GM18861 (cell line): ENCODE measurements at regions not wholly inside any gene's neighbourhood (a gene's known extent, or its start where the extent isn't known, plus 50 kb on each side); places are given as distances from the start of the nearest gene placed in this dataset.
A peak's percentile ranks its signal among the peaks of the same experiment; 100 is the strongest.
"Not testable (repeated sequence)": the region's sequence is repeated elsewhere in the genome, so short reads cannot be mapped to it uniquely, and the experiment has no call there.

Experiments
- ATAC-seq: cut with Tn5 transposase; IDR thresholded peaks from one replicate; pipeline ENCODE4 v1.9.1; 2021; ENCODE audit not compliant: unreplicated experiment

DNA sequence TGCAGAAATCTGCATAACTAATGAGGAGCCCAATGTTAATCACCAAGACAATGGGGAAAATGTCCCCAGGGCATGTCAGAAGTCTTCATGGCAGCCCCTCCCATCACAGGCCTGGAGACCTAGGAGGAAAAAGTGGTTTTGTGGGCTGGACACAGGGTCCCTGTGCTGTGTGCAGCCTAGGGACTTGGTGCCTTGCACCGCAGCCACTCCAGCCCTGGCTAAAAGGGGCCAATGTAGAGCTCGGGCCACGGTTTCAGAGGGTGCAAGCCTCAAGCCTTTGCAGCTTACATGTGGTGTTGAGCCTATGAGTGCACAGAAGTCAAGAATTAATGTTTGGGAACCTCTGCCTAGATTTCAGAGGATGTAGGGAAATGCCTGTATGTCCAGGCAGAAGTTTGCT, 474.3 kb upstream of the ADGRB3 start:
- not testable (repeated sequence) for ATAC-seq

DNA sequence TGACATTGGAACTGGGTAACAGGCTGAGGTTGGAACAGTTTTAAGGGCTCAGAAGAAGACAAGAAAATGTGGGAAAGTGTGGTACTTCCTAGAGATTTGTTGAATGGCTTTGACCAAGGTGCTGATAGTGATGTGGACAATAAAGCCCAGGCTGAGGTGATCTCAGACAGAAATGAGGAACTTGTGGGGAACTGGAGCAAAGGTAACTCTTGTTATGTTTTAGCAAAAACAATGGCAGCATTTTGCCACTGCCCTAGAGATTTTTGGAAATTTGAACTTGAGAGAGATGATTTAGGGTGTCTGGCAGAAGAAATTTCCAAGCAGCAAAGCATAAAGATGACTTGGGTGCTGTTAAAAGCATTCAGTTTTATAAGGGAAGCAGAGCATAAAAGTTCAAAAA, 474.7 kb upstream of the ADGRB3 start:
- no peak for ATAC-seq

DNA sequence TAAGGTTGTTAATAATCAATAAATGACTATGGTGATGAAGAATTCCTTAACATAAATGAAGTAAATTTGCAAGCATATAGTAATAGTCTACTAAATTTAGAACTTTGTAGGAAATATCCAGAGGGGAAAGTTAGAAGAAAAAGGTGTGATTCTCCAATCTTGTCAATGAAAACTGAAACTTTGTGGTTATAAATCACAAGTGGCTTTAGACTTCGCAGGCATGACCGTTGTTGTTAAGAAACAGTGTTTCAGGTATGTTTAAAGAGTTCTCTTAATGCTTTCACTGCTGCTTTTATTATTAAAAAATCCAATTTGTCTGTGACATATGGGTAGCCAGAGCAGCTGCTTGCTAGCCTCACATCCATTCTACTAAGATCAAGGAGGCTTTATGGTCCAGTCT, 475.6 kb upstream of the ADGRB3 start:
- ATAC-seq = no peak

DNA sequence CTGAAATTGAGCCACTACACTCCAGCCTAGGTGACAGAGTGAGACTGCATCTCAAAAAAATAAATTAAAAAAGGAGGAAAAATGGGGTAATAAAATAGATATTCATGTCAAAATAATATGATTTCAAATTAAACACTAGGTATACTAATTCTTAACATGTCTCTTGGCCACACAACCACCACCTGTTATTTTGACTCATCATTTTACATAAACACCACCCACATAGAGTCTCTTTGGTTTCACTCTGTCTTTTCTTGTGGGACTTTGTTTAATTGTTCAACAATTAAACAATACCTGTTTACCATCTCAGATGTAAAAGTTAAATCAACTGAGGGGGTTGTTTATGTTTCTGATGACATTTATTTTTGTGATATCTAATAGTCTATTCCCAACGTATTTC, 476.8 kb upstream of the ADGRB3 start:
- peak; percentile 51 for ATAC-seq

DNA sequence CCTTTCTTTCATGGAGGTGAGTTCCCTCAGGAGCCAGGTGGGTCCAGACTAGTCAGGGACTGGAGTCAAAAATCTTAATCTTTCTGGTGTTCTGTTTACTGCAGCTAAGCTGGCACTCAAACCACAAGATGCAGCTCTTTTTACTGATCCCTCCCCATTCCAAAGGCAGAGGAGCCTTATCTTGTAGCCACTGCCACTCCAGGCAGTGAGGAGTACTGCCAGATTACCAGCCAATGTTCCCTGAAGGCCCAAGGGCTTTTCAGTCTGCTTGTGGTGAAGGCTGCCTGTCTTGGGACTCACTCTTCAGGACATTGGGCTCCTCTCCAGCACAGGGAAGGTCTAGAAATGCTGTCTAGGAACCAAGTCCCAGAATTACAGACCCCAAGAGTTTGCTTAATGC, 490.4 kb upstream of the ADGRB3 start:
- no peak for ATAC-seq

DNA sequence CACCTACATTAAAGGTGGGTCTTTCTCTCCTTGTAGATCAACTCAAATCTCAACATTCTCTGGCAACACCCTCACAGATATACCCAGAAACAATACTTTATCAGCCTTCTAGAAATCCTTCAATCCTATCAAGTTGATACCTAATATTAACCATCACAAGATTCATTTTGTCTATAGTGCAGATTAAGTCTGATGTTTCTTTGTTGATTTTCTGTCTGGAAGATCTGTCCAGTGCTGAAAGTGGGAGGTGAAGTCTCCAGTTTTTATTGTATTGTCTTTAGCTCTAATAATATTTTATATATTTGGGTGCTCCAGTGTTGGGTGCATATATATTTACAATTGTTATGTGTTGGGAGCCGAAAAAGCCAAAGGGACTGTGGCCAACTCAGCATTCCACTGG, 493.9 kb upstream of the ADGRB3 start:
- no peak for ATAC-seq

DNA sequence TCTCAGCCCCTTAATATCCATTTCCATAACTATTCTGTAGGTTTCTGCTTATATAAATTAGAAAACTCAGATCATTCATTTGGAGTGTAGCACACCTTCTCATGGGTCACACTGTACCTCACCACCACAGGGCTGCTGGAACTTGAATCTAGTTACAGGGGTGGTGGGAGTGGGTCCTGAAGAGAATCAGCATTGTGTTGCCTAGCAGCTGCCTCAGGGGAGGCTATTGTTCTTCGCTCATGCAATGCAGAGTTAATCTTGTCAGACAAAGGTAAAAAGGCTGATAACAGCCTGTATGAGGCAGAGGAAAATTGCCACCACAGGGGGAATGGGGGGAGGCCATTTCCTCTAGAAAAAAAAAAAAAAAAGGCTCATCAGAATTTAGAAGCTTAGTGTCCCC, 496.0 kb upstream of the ADGRB3 start:
- ATAC-seq = no peak

DNA sequence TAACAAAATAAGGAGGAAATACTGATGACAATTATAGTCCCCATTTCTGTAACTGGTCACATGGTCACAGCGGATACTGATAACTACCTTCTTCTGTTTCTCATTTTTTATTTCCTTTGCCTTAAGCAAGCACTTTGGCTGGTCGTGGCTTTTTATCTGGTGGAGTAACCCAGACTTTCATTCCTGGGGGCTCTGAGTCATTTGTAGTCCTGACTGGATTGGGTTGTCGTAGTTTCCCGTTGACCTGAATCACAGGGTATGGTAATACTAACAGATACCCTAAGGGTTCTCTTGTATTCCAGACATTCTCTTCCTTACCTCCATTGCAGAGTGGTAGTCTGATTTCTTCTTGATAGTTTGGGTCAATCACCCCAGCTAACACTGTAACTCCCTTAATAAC, 500.3 kb upstream of the ADGRB3 start:
- no peak for ATAC-seq

DNA sequence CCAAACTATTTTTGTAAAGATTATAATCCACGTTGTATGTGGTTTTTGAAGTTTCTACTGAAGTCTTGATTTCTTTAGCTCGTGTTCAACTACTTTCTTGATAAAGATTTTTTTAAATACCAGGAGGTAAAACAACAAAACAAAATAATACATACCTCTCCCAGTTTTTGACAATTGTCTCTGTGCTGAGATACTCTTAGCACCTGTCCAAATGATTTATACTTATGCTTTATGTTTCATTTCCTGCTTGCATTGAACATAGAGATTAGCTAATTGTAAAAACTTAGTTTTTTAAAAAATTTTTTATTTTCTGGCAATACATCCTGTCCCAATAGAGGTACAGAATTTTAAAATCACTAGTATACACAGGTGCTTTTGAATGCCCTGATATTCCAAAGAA, 506.9 kb upstream of the ADGRB3 start:
- ATAC-seq = no peak

DNA sequence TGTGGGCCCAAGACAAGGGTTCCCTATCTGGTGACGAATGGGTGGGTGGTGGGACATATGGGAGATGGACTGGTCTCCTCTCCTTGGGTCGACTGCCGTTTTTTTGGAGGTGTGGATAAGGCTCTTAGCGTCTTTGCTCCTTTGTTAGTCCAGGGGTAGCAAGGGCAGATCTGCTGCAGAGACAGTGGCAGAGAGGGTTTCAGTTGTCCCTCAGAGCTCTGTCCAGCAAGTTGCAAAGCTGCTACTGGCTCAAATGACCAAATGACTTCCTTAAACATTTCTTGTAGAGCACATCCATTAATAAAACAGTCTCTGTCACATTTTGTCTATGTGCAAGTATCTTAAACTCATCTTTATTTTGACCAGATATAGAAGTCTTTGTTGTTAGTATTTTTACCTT, 508.0 kb upstream of the ADGRB3 start:
- ATAC-seq = no peak

DNA sequence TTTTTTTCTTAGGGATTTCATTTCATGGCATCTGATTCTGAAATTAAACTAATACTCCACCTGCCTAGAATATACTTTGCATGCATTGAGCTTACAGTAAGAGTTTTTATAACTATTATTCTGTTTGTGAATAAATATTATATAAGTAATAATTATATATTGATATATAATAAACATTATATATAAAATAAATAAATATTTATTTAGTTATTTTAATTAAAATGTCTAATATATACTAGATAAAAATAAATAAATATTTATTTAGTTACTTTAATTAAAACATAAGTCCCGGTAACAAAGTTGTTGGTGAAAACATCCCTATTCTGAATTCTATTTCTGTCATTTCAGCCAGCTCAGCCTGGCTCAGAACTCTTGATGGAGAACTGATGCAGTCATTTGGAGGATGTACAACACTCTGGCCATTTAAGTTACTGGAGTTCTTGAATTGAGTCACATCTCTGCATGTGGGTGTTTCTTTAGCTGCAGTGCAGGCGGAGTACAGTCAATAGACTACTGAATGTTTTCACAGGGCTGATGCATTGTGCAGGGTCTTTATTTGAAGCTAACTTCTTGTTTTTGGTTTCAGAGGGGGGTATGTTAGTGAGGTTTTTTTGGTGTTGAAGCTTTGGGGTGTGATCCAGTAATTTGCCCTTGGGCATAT, 508.9 kb upstream of the ADGRB3 start:
- no peak for ATAC-seq

DNA sequence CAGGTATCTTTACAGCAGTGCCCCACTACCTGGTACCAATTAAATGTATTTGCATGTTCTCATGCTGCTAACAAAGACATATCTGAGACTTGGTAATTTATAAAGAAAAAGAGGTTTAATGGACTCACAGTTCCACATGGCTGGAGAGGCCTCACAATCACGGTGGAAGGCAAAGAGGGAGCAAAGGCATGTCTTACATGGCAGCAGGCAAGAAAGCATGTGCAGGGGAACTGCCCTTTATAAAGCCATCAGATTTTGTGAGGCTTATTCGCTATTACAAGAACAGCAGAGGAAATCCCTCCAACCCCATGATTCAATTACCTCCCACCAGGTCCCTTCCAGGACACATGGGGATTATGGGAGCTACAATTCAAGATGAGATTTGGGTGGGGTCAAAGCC, 512.1 kb upstream of the ADGRB3 start:
- ATAC-seq = not testable (repeated sequence)

DNA sequence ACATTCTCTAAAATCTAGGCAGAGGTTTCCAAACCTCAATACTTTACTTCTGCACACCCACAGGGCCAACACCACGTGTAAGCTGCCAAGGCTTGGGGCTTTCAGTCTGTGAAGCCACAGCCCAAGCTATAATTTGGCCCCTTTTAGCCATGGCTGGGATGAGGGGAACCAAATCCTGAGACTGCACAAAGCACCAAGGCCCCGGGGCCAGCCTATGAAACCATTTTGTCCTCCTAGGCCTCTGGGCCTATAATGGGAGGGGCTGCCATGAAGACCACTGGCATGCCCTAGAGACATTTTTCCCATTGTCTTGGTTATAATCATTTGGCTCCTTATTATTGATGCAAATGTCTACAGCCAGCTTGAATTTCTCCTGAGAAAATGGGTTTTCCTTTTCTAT, 513.0 kb upstream of the ADGRB3 start:
- ATAC-seq = no peak

DNA sequence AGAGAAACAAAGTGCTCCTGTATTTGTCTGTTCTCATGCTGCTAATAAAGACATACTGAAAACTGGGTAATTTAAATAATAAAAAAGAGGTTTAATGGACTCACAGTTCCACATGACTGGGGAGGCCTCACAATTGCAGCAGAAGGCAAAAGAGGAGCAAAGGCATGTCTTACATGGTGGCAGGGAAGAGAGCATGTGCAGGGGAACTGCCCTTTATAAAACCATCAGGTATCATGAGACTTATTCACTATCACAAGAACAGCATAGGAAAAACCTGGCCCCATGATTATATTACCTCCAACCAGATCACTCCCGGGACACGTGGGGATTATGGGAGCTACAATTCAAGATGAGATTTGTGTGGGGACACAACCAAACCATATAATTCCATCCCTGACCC, 514.1 kb upstream of the ADGRB3 start:
- ATAC-seq = not testable (repeated sequence)

DNA sequence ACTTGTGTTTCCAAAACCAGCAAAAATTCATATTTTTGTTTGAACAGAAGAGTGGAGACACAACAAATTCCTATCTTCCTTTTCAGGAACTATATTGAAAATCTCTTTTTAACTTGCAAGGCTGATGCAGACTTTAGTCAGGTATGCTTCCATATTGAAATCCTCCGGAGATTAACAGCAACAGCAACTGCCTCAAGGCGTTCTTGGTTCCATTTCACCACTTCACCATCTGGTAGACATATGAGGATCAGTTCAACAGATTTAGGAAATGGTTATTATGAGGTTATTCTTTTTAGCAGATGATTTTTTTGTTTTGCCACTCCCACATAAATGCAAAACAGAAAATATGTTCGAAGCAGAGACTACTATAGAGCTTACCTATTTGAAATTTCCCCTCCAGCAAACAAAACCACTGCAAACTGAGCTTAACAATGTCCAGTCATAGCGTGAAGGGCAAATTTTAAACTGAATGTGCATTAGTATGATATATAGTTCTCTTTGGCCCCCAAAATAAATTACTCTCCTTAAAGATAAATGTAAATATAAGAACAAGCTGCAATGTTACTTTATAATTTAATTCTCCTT, 520.5 kb upstream of the ADGRB3 start:
- no peak for ATAC-seq

DNA sequence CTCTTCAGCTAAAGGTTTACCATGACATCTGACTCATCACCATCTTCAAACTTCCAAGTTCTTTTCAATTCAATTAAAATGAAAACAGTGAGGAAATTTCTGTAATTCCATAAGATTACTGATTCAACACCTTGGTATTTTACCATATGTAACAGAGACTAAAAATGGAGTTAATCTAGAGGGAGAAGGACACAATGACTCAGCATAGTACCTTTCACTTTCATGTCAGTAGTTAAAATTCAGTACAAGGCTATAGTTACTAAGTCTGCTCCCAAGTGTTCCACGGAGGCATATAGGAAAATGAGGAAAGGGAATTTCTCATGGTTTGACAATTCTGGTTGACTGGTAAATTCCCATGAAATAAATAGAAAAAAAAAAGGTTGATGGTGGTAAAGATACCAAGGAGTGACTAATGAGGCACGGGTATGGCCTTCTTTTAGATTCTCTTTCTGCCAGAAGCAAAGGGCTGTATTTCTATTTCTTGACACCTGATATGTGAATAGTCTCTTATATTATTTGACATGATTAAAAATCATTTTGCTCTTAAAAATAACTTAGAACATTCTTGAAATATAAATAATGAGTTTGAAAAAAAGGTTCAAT, 526.7 kb upstream of the ADGRB3 start:
- ATAC-seq = peak; percentile 70

DNA sequence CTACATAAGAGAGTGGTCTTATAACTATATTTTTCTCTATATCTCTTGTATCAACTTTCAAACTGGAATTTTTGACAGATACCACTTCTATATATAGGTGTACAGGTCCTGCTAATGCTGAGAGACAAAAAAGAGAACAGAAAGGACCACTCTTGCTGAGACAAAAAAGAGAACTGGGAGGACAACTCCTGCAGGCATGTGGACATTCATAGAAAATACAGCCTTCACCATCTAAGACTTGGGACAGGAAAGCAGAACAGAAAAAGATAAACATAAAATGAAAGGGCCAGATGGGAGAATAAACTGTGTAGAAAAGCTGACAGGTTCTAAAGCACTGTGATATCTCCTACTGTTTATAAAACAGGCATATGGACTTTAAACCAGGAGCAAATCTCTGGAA, 541.0 kb upstream of the ADGRB3 start:
- ATAC-seq = peak; percentile 72

DNA sequence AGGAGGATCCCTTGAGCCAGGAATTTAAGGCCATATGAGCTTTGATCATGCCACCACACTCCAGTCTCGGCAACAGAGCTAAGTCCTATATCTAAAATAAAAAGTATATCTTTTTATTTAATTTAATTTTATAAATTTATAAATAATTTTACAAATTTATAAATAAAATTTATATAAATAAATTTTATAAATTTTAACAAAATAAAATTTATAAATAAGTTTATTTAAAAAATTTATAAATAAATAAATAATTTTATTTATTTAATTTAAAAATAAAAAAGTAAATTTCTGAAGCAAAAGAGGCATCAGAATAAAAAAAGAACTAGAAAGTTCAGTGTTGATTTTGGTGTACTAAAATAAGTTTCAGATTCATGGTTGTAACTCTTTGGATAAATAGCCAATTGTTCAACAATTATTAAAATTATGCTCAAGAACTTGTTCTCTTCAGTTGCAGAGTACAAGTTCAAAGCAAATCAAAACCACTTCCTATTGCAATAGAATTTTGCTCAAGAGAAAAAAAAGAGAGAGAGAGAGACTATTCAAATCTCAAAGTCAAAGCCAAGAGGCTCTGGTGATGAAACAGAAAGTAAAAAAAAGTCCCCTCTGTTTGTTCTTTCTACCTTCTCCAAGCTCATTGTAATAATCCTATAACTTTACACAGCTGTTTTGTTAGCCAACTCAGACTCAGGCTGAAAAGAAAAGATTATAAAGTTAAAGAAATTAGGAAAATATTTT, 547.5 kb upstream of the ADGRB3 start:
- ATAC-seq = peak; percentile 79

DNA sequence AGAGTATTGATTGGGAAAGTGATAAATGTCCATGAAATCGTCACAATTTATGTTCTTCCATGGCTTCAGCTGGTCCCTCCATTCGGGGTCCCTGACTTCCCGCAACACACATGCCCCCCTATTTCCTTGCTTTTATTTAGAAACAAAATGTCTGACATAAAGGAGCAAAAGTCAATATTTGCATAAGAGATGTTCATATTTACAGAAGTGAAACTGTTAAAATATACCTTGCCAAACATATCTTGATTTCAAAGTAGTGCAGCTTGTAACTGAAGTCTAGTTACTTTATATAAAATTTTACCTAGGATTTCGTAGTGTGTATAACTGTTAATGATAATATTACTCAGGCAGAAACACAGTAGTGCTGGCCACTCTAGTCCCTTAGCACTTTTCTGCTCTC, 548.9 kb upstream of the ADGRB3 start:
- no peak for ATAC-seq

DNA sequence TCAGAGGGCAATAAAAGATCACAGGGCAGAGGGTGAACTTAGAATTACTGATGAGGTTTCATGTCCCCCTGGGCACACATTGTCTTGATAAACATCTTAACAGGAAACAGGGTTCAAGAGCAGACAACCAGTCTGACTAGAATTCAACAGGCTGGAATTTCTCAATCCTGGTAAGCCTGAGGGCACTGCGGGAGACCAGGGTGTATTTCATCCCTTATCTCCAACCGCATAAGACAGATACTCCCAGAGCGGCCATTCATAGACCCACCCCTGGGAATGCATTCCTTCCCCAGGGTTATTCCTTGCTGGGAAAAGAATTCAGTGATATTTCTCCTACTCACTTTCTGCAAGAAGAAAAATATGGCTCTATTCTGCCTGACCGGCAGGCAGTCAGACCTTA, 549.5 kb upstream of the ADGRB3 start:
- ATAC-seq = not testable (repeated sequence)

DNA sequence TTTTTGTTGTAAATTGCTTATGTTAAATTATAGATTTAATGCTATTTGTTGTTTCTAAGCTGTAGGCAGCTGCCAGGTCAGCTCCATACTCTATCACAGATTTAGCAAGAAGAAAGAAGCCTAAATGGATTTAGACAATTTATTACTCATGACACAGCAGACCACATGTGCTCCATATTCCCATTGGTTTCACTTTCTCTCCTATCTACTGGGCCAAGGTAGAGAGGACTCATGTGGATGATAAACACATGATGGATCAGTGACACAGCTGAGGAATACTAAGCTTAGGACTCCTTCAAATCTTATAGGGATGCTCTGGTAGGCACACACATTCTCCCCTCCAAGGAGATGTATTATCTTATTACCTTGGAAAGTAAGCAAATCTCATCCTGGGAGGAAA, 553.0 kb upstream of the ADGRB3 start:
- ATAC-seq = no peak

DNA sequence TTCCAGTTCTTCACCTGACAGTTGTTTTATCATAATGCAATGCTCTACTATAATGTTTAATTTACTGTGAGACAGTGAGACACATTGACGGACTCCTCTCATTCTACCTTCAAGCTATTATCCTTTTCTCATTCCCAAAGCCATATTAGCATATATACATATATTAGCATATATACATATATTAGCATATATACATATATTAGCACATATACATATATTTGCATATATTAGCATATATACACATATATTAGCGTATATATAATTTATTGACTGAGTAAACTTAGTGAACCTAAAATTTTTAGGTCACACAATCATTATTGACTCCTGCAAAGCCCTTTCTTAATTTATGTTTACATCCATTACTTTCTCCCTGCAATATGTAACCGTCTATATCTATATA, 555.0 kb upstream of the ADGRB3 start:
- no peak for ATAC-seq
